SK-N-SH (cell line): ENCODE measurements at regions not wholly inside any gene's neighbourhood (a gene's known extent, or its start where the extent isn't known, plus 50 kb on each side); places are given as distances from the start of the nearest gene placed in this dataset.

ENCODE experiments used
- CHD2 ChIP-seq: fragments of 150-350 bp; IDR thresholded peaks from 2 replicates; pipeline ENCODE4 v1.6.1; 2018; ENCODE audit warnings: low read length; ENCODE audit not compliant: partially characterized antibody
- CTCF ChIP-seq: fragments of 200-600 bp; sonication (generic); IDR thresholded peaks from 2 replicates; pipeline ENCODE4 v1.6.1; 2017; ENCODE audit warnings: antibody characterized with exemption, mild to moderate bottlenecking, moderate library complexity
- EP300 ChIP-seq, 2 experiments: IDR thresholded peaks; 2 replicates each; pipeline versions ENCODE4 v1.4.0 to v1.6.1; 2012; ENCODE audit warnings: borderline replicate concordance in 1 of 2, low read depth in 1 of 2, low read length in 1 of 2
- FOXM1 ChIP-seq: IDR thresholded peaks from 2 replicates; pipeline ENCODE4 v1.4.0; 2012; ENCODE audit warnings: low read depth, mild to moderate bottlenecking
- GABPA ChIP-seq: IDR thresholded peaks from 2 replicates; pipeline ENCODE4 v1.4.0; 2012; ENCODE audit warnings: low read depth, mild to moderate bottlenecking
- POLR2AphosphoS5 ChIP-seq: IDR thresholded peaks from 2 replicates; pipeline ENCODE4 v1.6.1; 2012; ENCODE audit warnings: low read depth, low read length
- RAD21 ChIP-seq: IDR thresholded peaks from 2 replicates; pipeline ENCODE4 v1.6.1; 2012; ENCODE audit warnings: mild to moderate bottlenecking, low read length
- RXRA ChIP-seq: IDR thresholded peaks from 2 replicates; pipeline ENCODE4 v1.4.0; 2012; ENCODE audit warnings: low read depth, mild to moderate bottlenecking, borderline replicate concordance
- SIN3A ChIP-seq: IDR thresholded peaks from 2 replicates; pipeline ENCODE4 v1.6.1; 2012; ENCODE audit warnings: low read depth, mild to moderate bottlenecking, low read length, moderate library complexity, borderline replicate concordance
- TF ChIP-seq, protein P1 (sequence below): fragments of 150-350 bp; IDR thresholded peaks from 2 replicates; pipeline ENCODE4 v1.6.1; 2016; ENCODE audit warnings: mild to moderate bottlenecking, low read depth, low read length

- TF ChIP-seq, protein P1, sequence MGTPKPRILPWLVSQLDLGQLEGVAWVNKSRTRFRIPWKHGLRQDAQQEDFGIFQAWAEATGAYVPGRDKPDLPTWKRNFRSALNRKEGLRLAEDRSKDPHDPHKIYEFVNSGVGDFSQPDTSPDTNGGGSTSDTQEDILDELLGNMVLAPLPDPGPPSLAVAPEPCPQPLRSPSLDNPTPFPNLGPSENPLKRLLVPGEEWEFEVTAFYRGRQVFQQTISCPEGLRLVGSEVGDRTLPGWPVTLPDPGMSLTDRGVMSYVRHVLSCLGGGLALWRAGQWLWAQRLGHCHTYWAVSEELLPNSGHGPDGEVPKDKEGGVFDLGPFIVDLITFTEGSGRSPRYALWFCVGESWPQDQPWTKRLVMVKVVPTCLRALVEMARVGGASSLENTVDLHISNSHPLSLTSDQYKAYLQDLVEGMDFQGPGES: no peak
- TF ChIP-seq GABPA (no peak), POLR2AphosphoS5 (no peak), CTCF (no peak), RAD21 (no peak), EP300 (IDR thresholded peaks at IDR 0.05; ENCODE audit: borderline replicate concordance in 1 of 2, low read depth in 1 of 2, low read length in 1 of 2) (no peak), SIN3A (no peak), RXRA (no peak), CHD2 (no peak), FOXM1 (no peak)
These were observed 278.7 kb upstream of the KLHL29 start for GRCh38 chr2:23106242-23106785.
